ENCODE measurements at regions not wholly inside any gene's neighbourhood (a gene's known extent, or its start where the extent isn't known, plus 50 kb on each side); places are given as distances from the start of the nearest gene placed in this dataset.

DNA sequence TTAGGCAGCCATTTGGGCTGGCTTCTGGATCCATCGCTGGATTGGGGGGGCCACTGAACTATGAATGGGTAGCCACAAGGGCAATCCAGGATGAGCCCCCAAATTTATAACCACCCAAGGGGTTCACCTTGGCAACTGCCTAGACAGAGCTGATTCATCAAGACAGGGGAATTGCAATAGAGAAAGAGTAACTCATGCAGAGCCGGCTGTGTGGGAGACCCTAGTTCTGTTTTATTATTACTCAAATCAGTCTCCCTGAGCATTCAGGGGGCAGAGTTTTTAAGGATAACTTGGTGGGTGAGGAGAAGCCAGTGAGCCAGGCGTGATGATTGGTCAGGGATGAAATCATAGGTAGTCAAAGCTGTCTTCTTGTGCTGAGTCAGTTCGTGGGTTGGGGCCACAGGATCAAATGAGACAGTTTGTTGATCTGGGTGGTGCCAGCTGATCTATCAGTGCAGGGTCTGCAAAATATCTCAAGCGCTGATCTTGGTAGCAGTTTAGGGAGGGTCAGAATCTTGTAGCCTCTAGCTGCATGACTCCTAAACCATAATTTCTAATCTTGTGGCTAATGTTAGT, 57.9 kb downstream of the DNAJB9 start:
- Histone ChIP-seq H3K4me1 (no peaks in the 10 kb centered on the region), H3K27ac (no peak overlapping the region), H3K4me3 (no peak overlapping the region), H3K36me3 (no peaks in the 10 kb centered on the region), H3K27me3 (no peaks in the 10 kb centered on the region), H3K9me3 (no peaks in the 10 kb centered on the region)
- TF ChIP-seq, protein P1, sequence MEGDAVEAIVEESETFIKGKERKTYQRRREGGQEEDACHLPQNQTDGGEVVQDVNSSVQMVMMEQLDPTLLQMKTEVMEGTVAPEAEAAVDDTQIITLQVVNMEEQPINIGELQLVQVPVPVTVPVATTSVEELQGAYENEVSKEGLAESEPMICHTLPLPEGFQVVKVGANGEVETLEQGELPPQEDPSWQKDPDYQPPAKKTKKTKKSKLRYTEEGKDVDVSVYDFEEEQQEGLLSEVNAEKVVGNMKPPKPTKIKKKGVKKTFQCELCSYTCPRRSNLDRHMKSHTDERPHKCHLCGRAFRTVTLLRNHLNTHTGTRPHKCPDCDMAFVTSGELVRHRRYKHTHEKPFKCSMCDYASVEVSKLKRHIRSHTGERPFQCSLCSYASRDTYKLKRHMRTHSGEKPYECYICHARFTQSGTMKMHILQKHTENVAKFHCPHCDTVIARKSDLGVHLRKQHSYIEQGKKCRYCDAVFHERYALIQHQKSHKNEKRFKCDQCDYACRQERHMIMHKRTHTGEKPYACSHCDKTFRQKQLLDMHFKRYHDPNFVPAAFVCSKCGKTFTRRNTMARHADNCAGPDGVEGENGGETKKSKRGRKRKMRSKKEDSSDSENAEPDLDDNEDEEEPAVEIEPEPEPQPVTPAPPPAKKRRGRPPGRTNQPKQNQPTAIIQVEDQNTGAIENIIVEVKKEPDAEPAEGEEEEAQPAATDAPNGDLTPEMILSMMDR (IDR thresholded peaks at IDR 0.05 in 4 of 5, conservative IDR thresholded peaks at IDR 0.05 in 1 of 5) = no peak
- intact Hi-C loops (cut with DNase I; ENCODE audit: low total_unique reads) (no loop called here), in situ Hi-C loops (cut with MboI; ENCODE audit: low sequenced_read_pairs in 4 of 4) (no loop called here)
- ATAC-seq (no peak), DNase-seq (no peak)

- ATAC-seq = no peak
- in situ Hi-C loops (cut with MboI; ENCODE audit: low sequenced_read_pairs in 4 of 4) = no loop called here
- no peaks in the 10 kb centered on the region for H3K36me3 ChIP-seq
- H3K4me1 ChIP-seq = no peaks in the 10 kb centered on the region
- no peak overlapping the region for H3K27ac ChIP-seq
- no peak for TF ChIP-seq POLR2A (IDR thresholded peaks at IDR 0.05)
- TF ChIP-seq, protein P1 (IDR thresholded peaks at IDR 0.05 in 4 of 5, conservative IDR thresholded peaks at IDR 0.05 in 1 of 5) = no peak
- H3K4me3 ChIP-seq = no peak overlapping the region
- DNase-seq = no peak
- H3K27me3 ChIP-seq = no peaks in the 10 kb centered on the region
- H3K9me3 ChIP-seq = no peaks in the 10 kb centered on the region
- intact Hi-C loops (cut with DNase I; ENCODE audit: low total_unique reads) = no loop called here
Observed at GRCh38 chr7:108628678-108629077, 59.0 kb downstream of the DNAJB9 start.

GRCh38 chr7:108629651-108630400, 60.2 kb downstream of the DNAJB9 start:
- DNase-seq (no peak), ATAC-seq (no peak)
- Histone ChIP-seq H3K36me3 (no peaks in the 10 kb centered on the region), H3K4me3 (no peak overlapping the region), H3K9me3 (no peaks in the 10 kb centered on the region), H3K27me3 (no peaks in the 10 kb centered on the region), H3K4me1 (no peaks in the 10 kb centered on the region), H3K27ac (no peak overlapping the region)
- TF ChIP-seq, protein P1 (IDR thresholded peaks at IDR 0.05 in 4 of 5, conservative IDR thresholded peaks at IDR 0.05 in 1 of 5) = no peak
- TF ChIP-seq POLR2A (IDR thresholded peaks at IDR 0.05) = no peak
- in situ Hi-C loops (cut with MboI; ENCODE audit: low sequenced_read_pairs in 4 of 4) (no loop called here), intact Hi-C loops (cut with DNase I; ENCODE audit: low total_unique reads) (no loop called here)

- no peaks in the 10 kb centered on the region for H3K27me3 ChIP-seq
- in situ Hi-C loops (cut with MboI; ENCODE audit: low sequenced_read_pairs in 4 of 4) = no loop called here
- no peaks in the 10 kb centered on the region for H3K36me3 ChIP-seq
- no peak for DNase-seq
- no peaks in the 10 kb centered on the region for H3K4me1 ChIP-seq
- no peaks in the 10 kb centered on the region for H3K9me3 ChIP-seq
- H3K27ac ChIP-seq = no peak overlapping the region
- intact Hi-C loops (cut with DNase I; ENCODE audit: low total_unique reads) = no loop called here
- TF ChIP-seq, protein P1 (IDR thresholded peaks at IDR 0.05 in 4 of 5, conservative IDR thresholded peaks at IDR 0.05 in 1 of 5) = no peak
- TF ChIP-seq POLR2A (IDR thresholded peaks at IDR 0.05) = no peak
- H3K4me3 ChIP-seq = no peak overlapping the region
- ATAC-seq = no peak
Observed at GRCh38 chr7:108634036-108634435, 64.4 kb downstream of the DNAJB9 start.
